RWPE2 (cell line): ENCODE measurements at regions not wholly inside any gene's neighbourhood (a gene's known extent, or its start where the extent isn't known, plus 50 kb on each side); places are given as distances from the start of the nearest gene placed in this dataset.

ENCODE experiments used
- ATAC-seq: fragments of 200-7000 bp; cut with Tn5 transposase; 3 replicates; pipeline ENCODE4 v1.9.1; 2021; ENCODE audit warnings: low read depth
- DNase-seq: peaks from one replicate; pipeline ENCODE4 v3.0.0-alpha.2; 2020; ENCODE audit warnings: low spot score
- H3K27ac ChIP-seq: fragments of 450-650 bp; 2 replicates; pipeline ENCODE4 v1.5.1; 2017; ENCODE audit warnings: mild to moderate bottlenecking; ENCODE audit not compliant: poor library complexity, severe bottlenecking
- H3K27me3 ChIP-seq: fragments of 250-450 bp; sonication (Bioruptor Pico); 2 replicates; pipeline ENCODE4 v1.5.1; 2021; ENCODE audit warnings: mild to moderate bottlenecking, moderate library complexity; ENCODE audit not compliant: insufficient read depth, poor library complexity, severe bottlenecking
- H3K36me3 ChIP-seq: fragments of 250-450 bp; sonication (Bioruptor Pico); 2 replicates; pipeline ENCODE4 v1.5.1; 2020; ENCODE audit warnings: low read depth, mild to moderate bottlenecking, moderate library complexity
- H3K4me1 ChIP-seq: fragments of 250-450 bp; sonication (Bioruptor Pico); 2 replicates; pipeline ENCODE4 v1.5.1; 2021; ENCODE audit warnings: mild to moderate bottlenecking, moderate library complexity; ENCODE audit not compliant: insufficient read depth, poor library complexity, severe bottlenecking
- H3K4me3 ChIP-seq: fragments of 250-450 bp; sonication (Bioruptor Pico); 2 replicates; pipeline ENCODE4 v1.5.1; 2021; ENCODE audit warnings: mild to moderate bottlenecking, moderate library complexity; ENCODE audit not compliant: severe bottlenecking
- H3K9me3 ChIP-seq: fragments of 250-450 bp; sonication (Bioruptor Pico); 2 replicates; pipeline ENCODE4 v1.5.1; 2021; ENCODE audit warnings: mild to moderate bottlenecking, moderate library complexity; ENCODE audit not compliant: severe bottlenecking
- CTCF ChIP-seq: fragments of 450-650 bp; IDR thresholded peaks from one replicate; pipeline ENCODE4 v1.5.1; 2017; ENCODE audit warnings: mild to moderate bottlenecking, moderate library complexity; ENCODE audit not compliant: poor library complexity, severe bottlenecking

DNA sequence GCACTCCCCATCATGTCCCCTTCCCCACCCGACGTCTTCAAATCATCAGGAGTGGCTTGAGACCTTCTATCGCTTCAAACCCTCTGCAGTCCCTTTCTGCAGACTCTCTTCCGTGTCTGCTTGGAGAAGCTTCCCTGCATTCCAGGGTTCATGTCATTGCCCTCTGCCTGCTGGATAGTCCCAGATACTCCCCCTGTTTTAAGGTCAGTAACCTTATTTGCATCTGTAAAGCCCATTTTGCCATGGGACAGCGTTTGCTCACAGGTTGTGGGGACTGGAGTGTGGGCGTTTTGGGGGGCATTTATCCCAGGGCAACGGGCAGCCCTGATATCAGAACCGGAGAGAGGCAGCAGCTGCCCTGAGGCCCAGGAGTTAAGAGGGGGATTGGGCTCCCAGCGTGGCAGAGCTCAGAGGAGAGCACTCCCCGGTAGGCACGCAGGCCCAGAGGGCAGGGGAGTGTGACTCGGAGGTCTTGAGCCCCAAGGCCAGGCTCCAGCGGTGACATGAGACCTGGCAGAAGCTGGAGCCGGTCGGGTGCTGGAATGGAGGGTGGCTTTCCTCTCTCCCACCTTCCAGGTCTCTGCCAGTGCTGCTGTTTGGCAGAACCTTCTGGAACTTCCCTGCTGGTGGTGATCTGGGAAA is 73.8 kb downstream of the RTP5 start:
- ATAC-seq, result no peak
- DNase-seq, result no peak
- Histone ChIP-seq H3K9me3 (no peaks in the 10 kb centered on the region), H3K27me3 (peaks cover 21% of the 10 kb centered on the region), H3K4me1 (no peaks in the 10 kb centered on the region), H3K27ac (no peak overlapping the region), H3K36me3 (no peaks in the 10 kb centered on the region), H3K4me3 (no peak overlapping the region)
- no peak for TF ChIP-seq CTCF

DNA sequence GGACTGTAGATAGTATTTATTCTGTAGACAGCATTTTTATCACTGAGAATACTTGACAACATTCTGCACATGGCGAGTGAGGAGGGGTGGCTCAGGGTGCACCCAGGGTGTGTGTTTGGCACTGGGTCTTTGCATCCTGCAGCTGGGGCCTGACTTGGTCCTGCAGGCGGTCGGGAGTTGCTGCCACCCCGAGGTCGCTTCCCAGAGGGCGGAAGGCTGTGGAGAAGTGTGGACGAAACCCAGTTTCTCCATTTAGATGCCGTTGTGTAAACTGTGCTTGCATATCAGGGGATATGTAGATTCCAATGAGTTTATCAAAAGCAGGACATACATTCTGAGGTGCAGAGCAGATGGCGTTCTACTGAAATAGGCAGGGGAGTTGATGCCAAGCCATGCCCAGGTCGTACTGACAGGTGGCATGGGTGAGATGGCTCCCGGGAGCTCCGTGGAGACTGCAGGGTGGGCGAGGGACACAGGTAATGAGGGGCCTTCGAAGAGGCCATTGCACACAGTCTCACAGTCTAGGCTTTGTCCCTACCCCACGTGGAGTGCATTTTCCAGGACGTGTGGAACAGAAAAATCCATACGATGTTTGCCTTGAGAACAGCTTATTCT is 74.5 kb downstream of the RTP5 start:
- Histone ChIP-seq H3K9me3 (no peaks in the 10 kb centered on the region), H3K4me3 (no peak overlapping the region), H3K27me3 (peaks cover 21% of the 10 kb centered on the region), H3K4me1 (no peaks in the 10 kb centered on the region), H3K36me3 (no peaks in the 10 kb centered on the region), H3K27ac (no peak overlapping the region)
- DNase-seq (no peak), ATAC-seq (no peak)
- TF ChIP-seq CTCF, result no peak

GRCh38 chr2:241944821-241945220 is 75.3 kb downstream of the RTP5 start:
- H3K4me1 ChIP-seq, result no peaks in the 10 kb centered on the region
- H3K9me3 ChIP-seq, result no peaks in the 10 kb centered on the region
- H3K27me3 ChIP-seq, result peaks cover 21% of the 10 kb centered on the region
- H3K27ac ChIP-seq, result no peak overlapping the region
- DNase-seq, result no peak
- TF ChIP-seq CTCF, result no peak
- no peaks in the 10 kb centered on the region for H3K36me3 ChIP-seq
- ATAC-seq, result no peak
- H3K4me3 ChIP-seq, result no peak overlapping the region

DNA sequence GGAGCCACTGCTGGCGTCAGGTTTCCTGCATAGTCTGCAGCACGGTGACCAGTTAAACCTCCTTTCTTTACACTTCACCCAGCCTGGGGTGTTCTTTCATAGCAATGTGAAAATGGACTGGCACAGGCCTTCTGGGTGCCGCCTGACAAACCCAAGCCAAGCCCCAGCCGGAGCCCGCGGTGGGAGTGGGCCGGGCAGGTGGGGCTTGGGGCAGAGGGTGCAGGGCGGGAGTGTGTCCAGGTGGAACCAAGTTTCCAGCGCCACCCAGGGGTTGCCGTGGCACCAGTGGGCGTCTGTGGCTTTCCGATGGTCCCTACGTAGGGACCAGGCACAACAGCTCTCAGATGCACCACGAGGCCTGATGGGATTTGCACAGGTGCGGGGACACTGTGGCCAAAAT is 75.8 kb downstream of the RTP5 start:
- Histone ChIP-seq H3K9me3 (no peaks in the 10 kb centered on the region), H3K36me3 (no peaks in the 10 kb centered on the region), H3K27me3 (peaks cover 21% of the 10 kb centered on the region), H3K27ac (no peak overlapping the region), H3K4me3 (no peak overlapping the region), H3K4me1 (no peaks in the 10 kb centered on the region)
- ATAC-seq, result no peak
- no peak for DNase-seq
- TF ChIP-seq CTCF, result no peak

DNA sequence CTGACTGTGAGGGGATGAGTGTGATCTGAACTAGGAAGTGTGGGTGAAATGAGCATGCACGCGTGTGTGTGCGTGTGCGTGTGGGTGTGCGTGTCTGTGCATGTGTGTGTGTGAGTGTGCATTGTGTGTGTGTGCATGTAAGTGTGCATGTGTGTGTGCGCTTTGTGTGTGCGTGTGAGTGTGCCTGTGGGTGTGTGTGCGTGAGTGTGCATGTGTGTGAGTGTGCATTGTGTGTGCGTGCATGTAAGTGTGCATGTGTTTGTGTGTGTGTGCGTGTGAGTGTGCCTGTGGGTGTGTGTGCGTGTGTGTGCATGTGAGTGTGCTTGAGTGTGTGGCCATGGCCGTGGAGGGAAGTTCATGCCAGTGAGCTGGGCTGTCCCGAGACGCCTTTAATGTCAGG is 76.3 kb downstream of the RTP5 start:
- Histone ChIP-seq H3K27ac (no peak overlapping the region), H3K27me3 (peaks cover 21% of the 10 kb centered on the region), H3K9me3 (no peaks in the 10 kb centered on the region), H3K4me1 (no peaks in the 10 kb centered on the region), H3K36me3 (no peaks in the 10 kb centered on the region), H3K4me3 (no peak overlapping the region)
- TF ChIP-seq CTCF, result no peak
- ATAC-seq, result no peak
- DNase-seq, result no peak
